Cardiac fibroblast (primary cell): ENCODE measurements at regions not wholly inside any gene's neighbourhood (a gene's known extent, or its start where the extent isn't known, plus 50 kb on each side); places are given as distances from the start of the nearest gene placed in this dataset.

Source experiments
- DNase-seq, 2 donors: peaks; one replicate each; pipeline versions ENCODE4 v3.0.0 to v3.0.0-alpha.2; 2010; ENCODE audit warnings: low read depth in 2 of 2
- H3K4me3 ChIP-seq, 2 donors: replicated peaks in 1 of 2; 1 replicate in 1 of 2; 2 replicates in 1 of 2; pipeline ENCODE4 v1.5.1; 2011; ENCODE audit warnings: low read depth in 2 of 2, low read length in 2 of 2, mild to moderate bottlenecking in 2 of 2, moderate library complexity in 1 of 2
- CTCF ChIP-seq: IDR thresholded peaks from one replicate; pipeline ENCODE4 v1.5.1; 2011; ENCODE audit warnings: low read depth, mild to moderate bottlenecking, low read length, inconsistent platforms

GRCh38 chr10:60649485-60650377, 128.5 kb upstream of the CDK1 start:
- no peak overlapping the region for H3K4me3 ChIP-seq
- no peak for TF ChIP-seq CTCF
- no peak for DNase-seq

GRCh38 chr10:60648761-60649160, 129.5 kb upstream of the CDK1 start:
- no peak for DNase-seq

GRCh38 chr10:60646966-60647796, 131.1 kb upstream of the CDK1 start:
- peak; percentile 60 for TF ChIP-seq CTCF
- DNase-seq: peak; percentile 80 to 85
- H3K4me3 ChIP-seq: no peak overlapping the region

More at GRCh38 chr10:60648761-60649160, 129.5 kb upstream of the CDK1 start:
- H3K4me3 ChIP-seq: no peak overlapping the region
- TF ChIP-seq CTCF: no peak

- peak in 1 of 2 donors; percentile 3 for DNase-seq
- H3K4me3 ChIP-seq: no peak overlapping the region
- TF ChIP-seq CTCF: no peak
These were observed 132.3 kb upstream of the CDK1 start for GRCh38 chr10:60645980-60646379.

- no peak for TF ChIP-seq CTCF
- H3K4me3 ChIP-seq: no peak overlapping the region
- no peak for DNase-seq
These were observed 133.7 kb upstream of the CDK1 start for GRCh38 chr10:60644436-60645130.

GRCh38 chr10:60643874-60644273, 134.4 kb upstream of the CDK1 start:
- no peak overlapping the region for H3K4me3 ChIP-seq
- no peak for TF ChIP-seq CTCF
- DNase-seq: no peak
